ENCODE measurements at regions not wholly inside any gene's neighbourhood (a gene's known extent, or its start where the extent isn't known, plus 50 kb on each side); places are given as distances from the start of the nearest gene placed in this dataset.

GRCh38 chr3:39631136-39631535 is 163.7 kb downstream of the MOBP start:
- TF ChIP-seq EZH2phosphoT487 (IDR thresholded peaks at IDR 0.05; ENCODE audit: borderline replicate concordance, low read length): no peak
- TF ChIP-seq, protein P1, sequence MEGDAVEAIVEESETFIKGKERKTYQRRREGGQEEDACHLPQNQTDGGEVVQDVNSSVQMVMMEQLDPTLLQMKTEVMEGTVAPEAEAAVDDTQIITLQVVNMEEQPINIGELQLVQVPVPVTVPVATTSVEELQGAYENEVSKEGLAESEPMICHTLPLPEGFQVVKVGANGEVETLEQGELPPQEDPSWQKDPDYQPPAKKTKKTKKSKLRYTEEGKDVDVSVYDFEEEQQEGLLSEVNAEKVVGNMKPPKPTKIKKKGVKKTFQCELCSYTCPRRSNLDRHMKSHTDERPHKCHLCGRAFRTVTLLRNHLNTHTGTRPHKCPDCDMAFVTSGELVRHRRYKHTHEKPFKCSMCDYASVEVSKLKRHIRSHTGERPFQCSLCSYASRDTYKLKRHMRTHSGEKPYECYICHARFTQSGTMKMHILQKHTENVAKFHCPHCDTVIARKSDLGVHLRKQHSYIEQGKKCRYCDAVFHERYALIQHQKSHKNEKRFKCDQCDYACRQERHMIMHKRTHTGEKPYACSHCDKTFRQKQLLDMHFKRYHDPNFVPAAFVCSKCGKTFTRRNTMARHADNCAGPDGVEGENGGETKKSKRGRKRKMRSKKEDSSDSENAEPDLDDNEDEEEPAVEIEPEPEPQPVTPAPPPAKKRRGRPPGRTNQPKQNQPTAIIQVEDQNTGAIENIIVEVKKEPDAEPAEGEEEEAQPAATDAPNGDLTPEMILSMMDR (IDR thresholded peaks at IDR 0.05; ENCODE audit: low read depth, low read length, poor library complexity, severe bottlenecking): no peak

All from DOHH2 (cell line).